H9 (cell line): ENCODE measurements at regions not wholly inside any gene's neighbourhood (a gene's known extent, or its start where the extent isn't known, plus 50 kb on each side); places are given as distances from the start of the nearest gene placed in this dataset.
"Not testable (repeated sequence)": the region's sequence is repeated elsewhere in the genome, so short reads cannot be mapped to it uniquely, and the experiment has no call there.

ENCODE experiments used
- DNase-seq: peaks from one replicate; pipeline ENCODE4 v3.0.0-alpha.2; 2017
- H2AFZ ChIP-seq: one replicate; pipeline ENCODE4 v1.6.1; 2013; ENCODE audit warnings: mild to moderate bottlenecking, low read length, control low read depth, moderate library complexity
- H2AK5ac ChIP-seq: 2 replicates; pipeline ENCODE4 v1.6.1; 2013; ENCODE audit warnings: low read length, control low read depth, mixed read lengths; ENCODE audit not compliant: insufficient read length
- H2BK120ac ChIP-seq: one replicate; pipeline ENCODE4 v1.6.1; 2013; ENCODE audit warnings: low read depth, mild to moderate bottlenecking, low read length, control low read depth, inconsistent platforms; ENCODE audit not compliant: poor library complexity, severe bottlenecking
- H2BK12ac ChIP-seq: 2 replicates; pipeline ENCODE4 v1.6.1; 2013; ENCODE audit warnings: low read length, control low read depth, mixed read lengths, low read depth; ENCODE audit not compliant: insufficient read length
- H2BK15ac ChIP-seq: 2 replicates; pipeline ENCODE4 v1.6.1; 2013; ENCODE audit warnings: low read depth, low read length, control low read depth
- H2BK20ac ChIP-seq: one replicate; pipeline ENCODE4 v1.6.1; 2013; ENCODE audit warnings: low read depth, mild to moderate bottlenecking, low read length, control low read depth, inconsistent platforms; ENCODE audit not compliant: poor library complexity, severe bottlenecking
- H2BK5ac ChIP-seq: 2 replicates; pipeline ENCODE4 v1.6.1; 2013; ENCODE audit warnings: low read length, control low read depth, mixed read lengths; ENCODE audit not compliant: insufficient read length
- H3K14ac ChIP-seq: 2 replicates; pipeline ENCODE4 v1.6.1; 2013; ENCODE audit warnings: low read length, control low read depth; ENCODE audit not compliant: insufficient read depth
- H3K18ac ChIP-seq: 2 replicates; pipeline ENCODE4 v1.6.1; 2013; ENCODE audit warnings: low read depth, mild to moderate bottlenecking, mixed read lengths, low read length, control low read depth; ENCODE audit not compliant: insufficient read length
- H3K23ac ChIP-seq: 2 replicates; pipeline ENCODE4 v1.6.1; 2013; ENCODE audit warnings: low read length, control low read depth, mixed read lengths, low read depth; ENCODE audit not compliant: insufficient read length
- H3K23me2 ChIP-seq: 2 replicates; pipeline ENCODE4 v1.6.1; 2013; ENCODE audit warnings: low read depth, mild to moderate bottlenecking, mixed read lengths, low read length, control low read depth; ENCODE audit not compliant: insufficient read length, poor library complexity, severe bottlenecking
- H3K27ac ChIP-seq: 2 replicates; pipeline ENCODE4 v1.5.1; 2013; ENCODE audit warnings: low read length, control low read depth, mixed read lengths, low read depth; ENCODE audit not compliant: insufficient read length
- H3K27me3 ChIP-seq: 2 replicates; pipeline ENCODE4 v1.6.1; 2013; ENCODE audit warnings: low read length, control low read depth, inconsistent platforms; ENCODE audit not compliant: insufficient read depth
- H3K4ac ChIP-seq: 2 replicates; pipeline ENCODE4 v1.6.1; 2013; ENCODE audit warnings: low read depth, mild to moderate bottlenecking, control low read depth, inconsistent platforms, low read length, moderate library complexity
- H3K4me1 ChIP-seq: 2 replicates; pipeline ENCODE4 v1.6.1; 2013; ENCODE audit warnings: low read length, control low read depth, inconsistent platforms; ENCODE audit not compliant: insufficient read depth
- H3K4me2 ChIP-seq: 2 replicates; pipeline ENCODE4 v1.6.1; 2013; ENCODE audit warnings: low read length, control low read depth, mixed read lengths; ENCODE audit not compliant: insufficient read length, insufficient read depth
- H3K56ac ChIP-seq: 2 replicates; pipeline ENCODE4 v1.6.1; 2013; ENCODE audit warnings: low read depth, mild to moderate bottlenecking, mixed read lengths, low read length, control low read depth; ENCODE audit not compliant: insufficient read length
- H3K79me1 ChIP-seq: 2 replicates; pipeline ENCODE4 v1.6.1; 2013; ENCODE audit warnings: low read depth, mild to moderate bottlenecking, moderate library complexity, low read length, control low read depth, inconsistent platforms; ENCODE audit not compliant: insufficient read depth, poor library complexity, severe bottlenecking
- H3K79me2 ChIP-seq: 2 replicates; pipeline ENCODE4 v1.6.1; 2013; ENCODE audit warnings: low read length, control low read depth, inconsistent platforms; ENCODE audit not compliant: insufficient read depth
- H3K9ac ChIP-seq: 2 replicates; pipeline ENCODE4 v1.6.1; 2013; ENCODE audit warnings: low read length, control low read depth, mixed read lengths; ENCODE audit not compliant: insufficient read length; ENCODE audit errors: extremely low read depth
- H3K9me3 ChIP-seq: one replicate; pipeline ENCODE4 v1.6.1; 2013; ENCODE audit warnings: low read depth, low read length, inconsistent platforms; ENCODE audit not compliant: control insufficient read depth
- H3T11ph ChIP-seq: one replicate; pipeline ENCODE4 v1.6.1; 2013; ENCODE audit warnings: mild to moderate bottlenecking, low read length, control low read depth, inconsistent platforms
- H4K20me1 ChIP-seq: one replicate; pipeline ENCODE4 v1.6.1; 2013; ENCODE audit not compliant: control insufficient read depth, insufficient read length, insufficient read depth
- H4K5ac ChIP-seq: 2 replicates; pipeline ENCODE4 v1.6.1; 2013; ENCODE audit warnings: low read depth, mild to moderate bottlenecking, mixed read lengths, low read length, control low read depth; ENCODE audit not compliant: insufficient read length
- H4K8ac ChIP-seq: replicated peaks from 2 replicates; pipeline ENCODE4 v1.6.1; 2013; ENCODE audit warnings: low read length, control low read depth, mixed read lengths, low read depth; ENCODE audit not compliant: insufficient read length
- H4K91ac ChIP-seq: 2 replicates; pipeline ENCODE4 v1.6.1; 2013; ENCODE audit warnings: low read depth, mild to moderate bottlenecking, moderate library complexity, mixed read lengths, low read length, control low read depth; ENCODE audit not compliant: insufficient read length
- H3K27ac Mint-ChIP-seq, 3 experiments: 2 replicates in 2 of 3; 3 replicates in 1 of 3; pipeline ENCODE4 v1.8.0; 2020 to 2021; ENCODE audit warnings: mixed read lengths in 3 of 3, mild to moderate bottlenecking in 1 of 3, moderate library complexity in 1 of 3
- H3K27me3 Mint-ChIP-seq: 2 replicates; pipeline ENCODE4 v1.8.0; 2021; ENCODE audit warnings: low read depth, mild to moderate bottlenecking, moderate library complexity, mixed read lengths
- H3K36me3 Mint-ChIP-seq, 3 experiments: 2 replicates in 2 of 3; 3 replicates in 1 of 3; pipeline ENCODE4 v1.8.0; 2020 to 2021; ENCODE audit warnings: low read depth in 3 of 3, mixed read lengths in 3 of 3; ENCODE audit not compliant: insufficient read depth in 1 of 3
- H3K4me1 Mint-ChIP-seq, 2 experiments: 2 replicates each; pipeline ENCODE4 v1.8.0; 2020; ENCODE audit warnings: mixed read lengths in 2 of 2
- H3K4me3 Mint-ChIP-seq, 2 experiments: 2 replicates in 1 of 2; 3 replicates in 1 of 2; pipeline ENCODE4 v1.8.0; 2020 to 2021; ENCODE audit warnings: mild to moderate bottlenecking in 2 of 2, mixed read lengths in 2 of 2, moderate library complexity in 1 of 2
- H3K9me3 Mint-ChIP-seq, 2 experiments: 2 replicates in 1 of 2; 3 replicates in 1 of 2; pipeline ENCODE4 v1.8.0; 2020; ENCODE audit warnings: mild to moderate bottlenecking in 2 of 2, mixed read lengths in 2 of 2, moderate library complexity in 1 of 2
- WGBS: extraction: QIAGEN DNeasy Blood & Tissue Kit; methylation state at CpG from one replicate; pipeline ENCODE4 v1.1.7; 2013; ENCODE audit warnings: missing lambda C conversion rate, low lambda C conversion rate, mixed read lengths; ENCODE audit not compliant: insufficient read length; ENCODE audit errors: extremely low coverage; 5-methylcytosine and 5-hydroxymethylcytosine counted together

GRCh38 chr17:15847447-15848229 lies 97.3 kb upstream of the ADORA2B start:
- H3K27ac Mint-ChIP-seq, H3K27me3 ChIP-seq, H4K20me1 ChIP-seq, H3K79me1 ChIP-seq, H3K9ac ChIP-seq, H2BK15ac ChIP-seq, H3K18ac ChIP-seq, H3K23ac ChIP-seq, H3K9me3 Mint-ChIP-seq, H3T11ph ChIP-seq, H2AFZ ChIP-seq, H3K56ac ChIP-seq, H3K4ac ChIP-seq, DNase-seq, H3K4me3 Mint-ChIP-seq, H3K27ac ChIP-seq, H2BK5ac ChIP-seq, H3K79me2 ChIP-seq, H2BK20ac ChIP-seq, H2BK120ac ChIP-seq, H3K9me3 ChIP-seq, H2AK5ac ChIP-seq, H4K5ac ChIP-seq, H3K14ac ChIP-seq, H3K27me3 Mint-ChIP-seq, H4K8ac ChIP-seq, H3K23me2 ChIP-seq, H3K4me1 ChIP-seq, H3K4me1 Mint-ChIP-seq, H4K91ac ChIP-seq, H3K4me2 ChIP-seq, H3K36me3 Mint-ChIP-seq, H2BK12ac ChIP-seq: not testable (repeated sequence)
- no CpG with 5 or more reads among the region's 6 CpGs for WGBS
